SW 1271 (cell line): ENCODE measurements at regions not wholly inside any gene's neighbourhood (a gene's known extent, or its start where the extent isn't known, plus 50 kb on each side); places are given as distances from the start of the nearest gene placed in this dataset.

Source experiments
- DNase-seq, 2 experiments: peaks; one replicate each; lab custom pipeline; 2025; lab: John Stamatoyannopoulos, UW

GRCh38 chr10:31644931-31645633, 283.5 kb downstream of the ARHGAP12 start:
- no peak for DNase-seq

DNA sequence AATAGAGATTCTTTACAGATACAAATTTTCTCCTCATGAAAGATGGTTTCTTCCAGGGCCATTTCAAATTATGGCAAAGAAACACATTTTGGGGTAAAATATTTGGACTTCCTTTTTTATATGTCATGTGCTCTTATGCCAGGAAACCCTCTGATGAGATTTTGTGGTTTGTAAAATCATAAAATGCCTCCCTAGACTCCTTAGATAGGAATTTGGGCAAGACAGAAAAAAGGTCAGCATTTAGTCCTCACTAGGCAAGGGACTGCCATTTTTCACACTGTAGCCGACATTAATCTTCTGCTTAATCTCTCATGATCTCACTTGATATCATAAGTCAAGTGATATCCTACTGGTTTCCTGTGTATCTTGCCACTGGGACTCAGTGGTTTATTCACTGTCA, 286.4 kb downstream of the ARHGAP12 start:
- no peak for DNase-seq

GRCh38 chr10:31635415-31636065, 293.1 kb downstream of the ARHGAP12 start:
- DNase-seq, result no peak

GRCh38 chr10:31635009-31635408, 293.6 kb downstream of the ARHGAP12 start:
- DNase-seq, result no peak

GRCh38 chr10:31630861-31631567, 297.6 kb downstream of the ARHGAP12 start:
- DNase-seq, result no peak

- DNase-seq, result no peak
Measured at GRCh38 chr10:31625566-31625965, 303.1 kb downstream of the ARHGAP12 start.

- no peak for DNase-seq
Measured at GRCh38 chr10:31624611-31625010, 304.0 kb downstream of the ARHGAP12 start.

DNA sequence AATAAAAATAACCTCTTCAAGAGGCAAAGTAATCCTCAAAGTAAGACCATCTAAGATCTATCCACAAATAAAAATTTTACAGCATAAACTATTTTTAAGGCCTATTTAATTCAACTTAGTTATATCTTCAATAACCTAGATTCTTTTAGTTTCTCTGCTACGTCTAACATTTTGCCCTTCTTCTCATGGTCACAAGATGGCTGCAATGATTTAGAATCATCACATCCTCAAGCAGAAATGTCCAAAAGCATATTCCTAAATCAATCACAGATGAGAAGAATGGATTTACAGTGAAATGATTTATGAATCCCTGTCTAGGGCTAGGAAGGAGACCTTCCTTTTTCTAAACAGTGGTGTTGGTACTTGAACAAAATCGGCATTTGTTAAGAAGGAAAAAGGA, 304.7 kb downstream of the ARHGAP12 start:
- DNase-seq, result no peak

GRCh38 chr10:31623466-31623865, 304.4 kb downstream of the ZEB1 start:
- DNase-seq, result no peak

- DNase-seq, result no peak
Measured at GRCh38 chr10:31622978-31623377, 304.0 kb downstream of the ZEB1 start.

DNA sequence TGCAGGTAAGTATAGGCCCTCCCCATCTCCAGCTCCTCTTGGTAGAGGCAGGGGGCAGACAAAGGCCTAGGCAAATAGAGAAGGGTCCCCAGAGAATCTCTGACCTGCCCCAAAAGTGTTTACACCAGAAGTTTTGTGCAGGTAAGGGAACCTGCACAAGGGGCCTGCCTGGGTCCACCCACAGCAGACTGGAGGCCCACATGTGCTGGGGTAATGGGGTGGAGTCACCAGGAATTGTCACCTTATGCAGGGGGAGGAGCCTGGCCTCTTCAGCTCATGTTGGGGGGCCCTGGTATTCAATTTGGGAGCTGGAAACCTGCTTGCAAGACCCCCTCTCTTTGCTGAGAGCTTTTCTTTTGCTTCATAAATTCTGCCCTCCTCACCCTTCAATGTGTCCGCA, 302.7 kb downstream of the ZEB1 start:
- DNase-seq, result no peak

DNA sequence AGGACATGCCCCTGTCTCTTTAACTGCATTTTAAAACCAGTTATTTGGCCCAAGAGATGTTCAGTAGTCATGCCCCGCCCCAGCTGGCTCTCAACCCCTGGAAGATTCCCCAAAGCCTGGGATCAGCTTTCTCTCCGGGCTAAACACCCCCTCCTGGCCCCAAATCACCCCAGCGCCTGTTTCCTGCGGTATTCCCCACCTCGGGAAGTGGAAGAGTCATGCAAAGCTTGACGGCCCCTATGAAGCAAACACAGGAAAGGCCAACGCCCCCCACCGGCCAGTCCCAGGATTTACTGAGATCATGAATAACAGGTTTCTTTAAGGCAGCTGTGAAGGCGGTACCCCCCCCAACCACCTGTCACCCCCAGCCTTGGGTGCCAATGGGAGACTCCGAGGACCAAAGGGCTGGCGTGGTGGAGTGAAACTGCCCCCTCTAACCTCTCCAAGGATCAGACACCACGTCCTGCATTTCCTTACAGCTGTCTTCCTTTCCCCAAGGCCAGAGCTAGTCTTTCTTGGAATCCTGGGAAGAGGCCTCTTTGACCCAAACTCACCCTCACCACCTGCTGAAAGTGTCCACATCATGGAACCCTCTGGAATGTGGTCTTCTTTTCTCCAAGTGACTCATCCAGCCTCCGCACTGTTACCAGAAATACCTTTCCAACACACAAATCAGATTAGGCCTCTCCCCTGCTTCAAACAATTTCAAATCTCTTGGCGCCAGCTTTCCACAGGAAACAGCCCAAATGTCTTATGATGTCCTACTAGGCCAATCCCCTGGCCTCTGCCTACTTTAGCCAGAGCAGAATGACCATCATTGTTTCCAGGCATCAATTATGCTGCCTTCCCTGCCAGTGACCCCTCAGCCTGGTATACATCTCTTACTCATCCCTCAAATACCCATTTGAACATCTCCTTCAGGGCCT, 301.5 kb downstream of the ZEB1 start:
- no peak for DNase-seq

DNA sequence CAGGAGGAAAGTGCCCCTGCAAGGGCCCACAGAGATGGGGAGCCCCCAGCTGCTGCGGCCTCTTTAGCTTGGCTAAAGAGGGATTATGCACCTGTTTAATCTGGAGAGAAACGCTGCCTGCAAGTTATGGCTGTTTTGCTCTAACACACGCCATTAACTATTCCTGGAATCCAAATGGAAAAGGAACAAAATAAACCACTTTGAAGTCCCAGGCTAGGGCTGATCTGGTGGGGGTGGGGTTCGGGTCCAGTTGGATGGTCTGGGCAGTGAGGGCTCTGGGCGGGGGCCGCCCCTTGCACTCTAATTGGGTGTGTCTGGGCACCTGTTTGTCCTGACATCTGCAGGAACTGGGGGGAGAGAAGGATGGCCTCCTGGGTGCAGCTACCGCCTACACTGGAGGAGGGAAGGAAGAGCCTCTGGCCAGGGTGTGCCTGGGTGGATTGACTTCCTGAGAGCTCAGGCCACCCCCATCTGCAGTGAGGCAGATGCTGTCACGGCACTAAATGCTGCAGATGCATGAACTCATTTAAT, 300.6 kb downstream of the ZEB1 start:
- no peak for DNase-seq

GRCh38 chr10:31618541-31619291, 299.7 kb downstream of the ZEB1 start:
- DNase-seq, result no peak

DNA sequence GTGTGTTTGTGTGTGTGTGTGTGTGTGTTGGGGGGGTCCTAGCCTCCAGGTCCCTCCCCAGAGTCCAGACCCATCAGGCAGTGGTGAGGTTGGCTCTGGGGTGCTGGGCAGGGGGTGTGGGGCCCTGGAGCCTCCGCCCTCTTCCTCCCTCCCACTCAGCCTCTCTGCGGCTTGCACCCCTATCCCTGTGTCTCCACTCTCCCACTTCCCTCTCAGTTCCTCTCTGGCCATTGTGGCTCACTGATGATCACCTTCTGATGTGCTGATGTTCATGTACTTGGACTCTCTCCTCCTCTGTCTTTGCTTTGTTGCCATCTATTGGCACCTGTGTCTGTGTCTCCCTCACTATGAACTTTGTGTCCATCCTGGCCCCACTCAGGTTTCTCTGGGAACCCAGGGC, 298.7 kb downstream of the ZEB1 start:
- no peak for DNase-seq

DNA sequence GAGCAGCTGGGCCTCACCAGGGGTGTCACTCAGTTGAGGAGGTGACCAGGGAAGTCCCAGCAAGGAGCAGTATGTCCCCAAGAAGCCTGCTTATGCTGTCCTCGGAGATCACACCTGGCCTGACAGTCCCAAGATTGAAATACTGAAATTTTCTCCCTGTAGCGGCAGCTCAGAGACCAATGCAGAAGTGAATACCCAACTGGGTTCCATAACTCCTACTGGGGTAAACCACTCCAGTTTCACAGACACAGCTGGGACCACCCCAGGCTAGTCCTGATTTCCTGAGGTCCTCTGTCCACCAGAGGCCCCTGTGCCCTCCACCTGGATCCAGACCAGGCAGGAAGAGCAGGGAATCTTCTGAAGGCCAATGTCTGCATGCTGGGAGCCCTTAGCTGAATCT, 298.1 kb downstream of the ZEB1 start:
- no peak for DNase-seq

DNA sequence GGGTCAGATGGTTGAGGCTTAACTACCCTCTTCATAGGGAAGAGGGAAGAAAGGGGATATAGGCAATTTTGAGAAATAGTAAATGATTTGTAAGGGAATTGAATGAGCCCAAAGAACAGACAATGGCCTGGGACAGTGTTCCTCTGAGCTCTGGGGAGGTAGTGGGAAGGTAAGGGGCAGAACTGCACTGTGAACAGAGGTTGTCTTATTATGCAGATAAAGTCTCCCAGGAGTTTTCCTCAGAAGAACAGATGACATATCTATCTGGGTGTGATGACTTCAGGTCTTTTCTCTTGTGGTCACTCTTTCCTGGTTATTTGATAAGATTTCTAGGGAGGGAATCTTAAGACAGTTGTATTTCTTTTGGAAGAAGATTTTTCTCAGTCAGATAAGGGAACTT, 296.1 kb downstream of the ZEB1 start:
- no peak for DNase-seq

GRCh38 chr10:31614611-31615010, 295.6 kb downstream of the ZEB1 start:
- no peak for DNase-seq

GRCh38 chr10:31612082-31612481, 293.1 kb downstream of the ZEB1 start:
- DNase-seq, result no peak

- DNase-seq, result no peak
Measured at GRCh38 chr10:31611161-31611560, 292.1 kb downstream of the ZEB1 start.

GRCh38 chr10:31607481-31607880, 288.5 kb downstream of the ZEB1 start:
- DNase-seq, result no peak
